Activated T-helper 1 cell treated with Interleukin-2 at 50 U/mL for 16 hours (primary cell): ENCODE measurements at regions not wholly inside any gene's neighbourhood (a gene's known extent, or its start where the extent isn't known, plus 50 kb on each side); places are given as distances from the start of the nearest gene placed in this dataset.
"Not testable (repeated sequence)": the region's sequence is repeated elsewhere in the genome, so short reads cannot be mapped to it uniquely, and the experiment has no call there.

Experiments
- DNase-seq: peaks from one replicate; pipeline ENCODE4 v3.0.0-alpha.2; 2020; ENCODE audit warnings: low read depth

DNA sequence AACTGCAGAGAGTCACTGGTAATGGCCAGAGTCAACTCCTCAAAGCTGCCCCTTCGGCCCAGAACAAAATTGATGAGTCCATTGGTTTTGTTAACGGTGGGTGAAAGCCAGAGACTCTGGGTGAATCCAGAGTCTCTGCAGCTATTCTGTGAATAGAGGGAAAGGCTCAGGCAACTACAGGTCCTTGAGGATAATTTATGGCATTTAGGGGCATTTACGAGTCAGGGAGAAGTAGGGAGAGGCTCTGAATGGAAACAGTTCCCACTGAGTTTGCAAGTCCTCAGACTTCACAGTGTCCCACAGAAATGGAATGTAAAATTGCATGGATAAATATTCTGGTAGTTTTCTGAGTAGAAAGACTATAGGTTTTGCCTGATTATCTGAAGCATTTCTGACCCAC, 257.8 kb downstream of the SEC61B start:
- DNase-seq, result no peak

DNA sequence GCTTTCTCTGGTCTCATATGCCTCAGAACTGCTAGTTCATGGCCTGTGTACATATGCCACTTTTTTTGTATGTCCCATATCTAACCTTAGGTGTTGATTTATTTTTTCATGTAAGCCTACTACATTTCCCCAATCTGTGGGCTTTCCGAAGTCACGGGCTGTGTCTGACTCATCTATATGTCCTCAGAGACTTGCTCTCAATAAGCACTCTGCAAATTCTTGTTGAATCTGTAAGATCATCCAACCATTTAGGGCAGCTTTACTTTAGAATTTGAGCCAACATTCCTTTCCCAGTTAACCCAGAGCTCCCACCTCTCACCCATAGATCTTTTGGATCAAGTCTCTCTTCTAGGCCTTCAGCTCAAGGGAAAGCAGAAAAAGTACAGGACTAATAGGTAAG, 263.4 kb downstream of the SEC61B start:
- DNase-seq, result no peak

DNA sequence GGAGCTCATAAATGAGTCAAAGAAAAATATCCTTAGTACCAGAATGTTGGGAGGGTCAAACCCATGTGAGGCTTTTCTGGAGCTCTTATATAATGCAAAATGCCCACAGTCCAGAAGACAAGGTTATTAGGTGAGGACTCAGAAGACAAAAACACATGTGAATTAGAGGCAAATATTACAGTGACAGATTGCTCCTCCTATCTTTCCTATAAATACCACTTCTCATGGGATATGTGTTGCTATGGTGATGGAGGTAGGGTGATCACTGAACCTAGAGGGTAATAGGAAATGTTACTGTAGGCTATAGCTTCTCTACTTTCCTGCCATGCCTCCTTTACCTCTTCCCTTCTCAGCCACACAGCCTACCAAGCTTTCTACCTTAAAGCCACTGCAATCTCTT, 264.6 kb downstream of the SEC61B start:
- no peak for DNase-seq

DNA sequence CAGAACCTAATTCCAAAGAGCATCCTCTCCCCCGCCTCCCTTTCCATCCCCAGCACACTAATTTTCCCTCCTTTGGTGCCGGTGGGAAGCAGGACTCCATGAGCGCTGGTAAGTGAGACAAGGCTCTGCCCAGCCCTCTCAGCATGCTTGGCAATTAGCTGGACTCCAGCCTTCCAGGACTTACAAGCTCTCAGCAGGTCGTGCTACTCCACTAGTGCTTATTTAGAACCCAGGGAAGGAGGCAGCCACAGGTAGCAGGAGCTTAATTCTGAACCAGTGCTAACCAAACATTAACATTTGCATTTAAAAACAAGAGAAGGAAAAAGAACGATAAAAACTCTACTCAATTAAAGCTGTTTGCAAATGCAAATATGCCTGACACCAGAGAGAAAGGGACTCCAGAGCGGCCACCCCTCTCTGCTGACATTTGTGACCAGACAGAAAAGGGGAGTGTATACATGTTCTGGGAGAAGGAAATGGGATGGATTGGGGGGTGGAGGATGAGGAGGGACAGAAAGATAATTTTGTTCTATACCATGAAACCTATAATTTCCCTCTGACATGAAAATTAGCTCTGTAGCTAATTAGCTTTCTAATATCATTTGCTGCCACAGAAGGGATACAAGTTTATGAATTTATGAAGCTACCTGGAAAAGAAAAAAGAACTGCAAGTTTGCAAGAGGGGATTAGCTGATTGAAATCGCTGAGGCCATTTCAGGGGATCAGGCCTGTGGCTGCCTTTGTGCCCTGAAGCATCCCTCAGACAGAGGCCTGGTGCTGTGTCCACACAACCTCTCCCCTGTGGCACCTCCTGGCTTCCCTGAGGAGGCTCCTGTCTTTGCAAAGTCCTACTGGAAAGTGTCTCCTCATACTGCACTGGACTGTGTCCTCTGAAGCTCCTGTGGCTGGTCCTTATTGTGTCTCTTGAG, 266.3 kb downstream of the SEC61B start:
- no peak for DNase-seq

DNA sequence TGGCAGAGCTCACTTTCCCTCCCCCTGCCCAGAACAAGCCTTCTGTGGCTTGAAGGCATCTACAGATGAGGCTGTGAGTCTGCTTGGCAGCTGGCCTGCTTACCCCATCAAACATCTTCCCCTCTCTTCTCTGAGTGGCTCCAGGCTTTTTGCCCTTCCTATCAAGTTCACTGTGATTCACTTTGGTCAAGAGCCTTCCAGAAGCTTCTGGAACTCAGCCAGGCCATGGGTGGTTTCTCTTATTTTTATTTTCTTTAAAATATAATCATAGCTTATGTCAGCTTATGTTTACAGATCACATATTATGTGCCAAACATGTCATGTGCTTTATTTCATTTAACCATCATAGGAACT, 267.0 kb downstream of the SEC61B start:
- no peak for DNase-seq

DNA sequence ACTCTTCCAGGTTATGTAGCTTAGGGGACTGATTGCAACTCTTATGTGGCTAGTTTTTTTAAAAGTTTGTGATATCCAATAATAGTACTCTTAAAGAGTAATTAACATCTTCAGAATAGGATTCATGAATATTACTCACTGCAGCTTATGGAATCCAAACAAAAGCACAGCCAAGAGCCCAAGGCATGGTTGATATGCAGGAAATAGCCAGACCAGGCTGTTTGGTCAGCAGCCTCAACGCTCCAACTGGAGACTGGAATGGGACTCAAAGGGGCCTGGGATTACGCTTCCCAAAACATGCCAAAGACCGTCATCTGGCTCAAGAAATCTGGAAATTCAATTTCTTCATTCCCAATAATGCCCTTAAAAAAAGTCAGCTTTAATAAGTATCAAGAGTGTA, 268.6 kb downstream of the SEC61B start:
- DNase-seq, result no peak

DNA sequence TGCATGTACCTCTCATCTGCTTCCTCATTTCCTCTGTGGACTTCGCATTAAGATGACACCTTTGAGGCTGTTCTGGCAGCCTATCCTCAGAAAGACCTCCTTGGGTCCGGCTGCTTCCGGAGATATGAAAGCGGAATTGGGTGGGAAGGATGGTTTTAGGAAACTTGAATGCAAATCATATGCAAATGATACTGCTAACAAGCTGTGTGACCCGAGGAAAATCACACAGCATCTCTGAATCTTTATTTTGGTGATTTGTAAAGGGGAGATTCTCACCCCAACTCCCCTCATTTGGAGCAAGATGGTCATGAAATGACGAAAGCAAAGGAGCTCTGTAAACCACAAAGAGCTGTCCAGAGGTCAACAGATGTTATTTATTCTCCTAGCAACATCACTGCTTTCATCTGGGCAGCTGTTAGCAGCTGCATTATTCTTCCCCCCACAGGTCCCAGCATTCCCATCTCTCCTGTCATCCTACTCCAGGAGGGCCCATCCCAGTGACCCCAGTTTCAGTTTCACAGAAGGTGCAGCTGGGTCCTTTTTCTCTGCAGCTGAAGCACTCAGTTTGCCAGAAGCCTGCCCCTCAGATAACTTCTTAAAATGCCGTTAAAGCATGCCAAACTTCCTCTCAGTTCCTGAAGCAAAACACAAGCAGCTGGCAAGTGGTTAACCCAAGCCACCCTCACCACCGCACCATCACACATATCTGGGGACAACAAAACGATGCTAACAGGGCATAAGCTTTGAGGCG, 269.5 kb downstream of the SEC61B start:
- DNase-seq, result no peak

DNA sequence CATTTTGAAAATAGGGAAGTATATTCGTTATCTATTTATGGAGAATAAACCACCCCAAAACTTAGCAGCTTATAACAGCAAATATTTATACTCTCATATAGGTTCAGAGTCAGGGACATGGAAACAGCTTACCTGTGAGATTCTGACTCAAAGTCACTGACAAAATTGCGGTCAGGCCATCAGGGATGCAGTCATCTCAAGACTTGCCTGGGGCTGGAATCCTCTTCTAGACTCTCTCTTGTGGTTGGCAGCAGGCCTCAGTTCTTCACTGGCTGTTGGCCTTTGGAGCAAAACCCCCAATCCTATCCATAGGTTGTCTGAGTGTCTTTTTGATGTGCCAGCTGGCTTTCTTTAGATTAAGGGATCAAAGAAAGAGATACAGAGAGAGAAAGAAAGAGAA, 275.6 kb downstream of the SEC61B start:
- no peak for DNase-seq

DNA sequence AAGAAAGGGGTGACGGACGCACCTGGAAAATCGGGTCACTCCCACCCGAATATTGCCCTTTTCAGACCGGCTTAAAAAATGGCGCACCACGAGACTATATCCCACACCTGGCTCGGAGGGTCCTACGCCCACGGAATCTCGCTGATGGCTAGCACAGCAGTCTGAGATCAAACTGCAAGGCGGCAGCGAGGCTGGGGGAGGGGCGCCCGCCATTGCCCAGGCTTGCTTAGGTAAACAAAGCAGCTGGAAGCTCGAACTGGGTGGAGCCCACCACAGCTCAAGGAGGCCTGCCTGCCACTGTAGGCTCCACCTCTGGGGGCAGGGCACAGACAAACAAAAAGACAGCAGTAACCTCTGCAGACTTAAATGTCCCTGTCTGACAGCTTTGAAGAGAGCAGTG, 276.9 kb downstream of the SEC61B start:
- DNase-seq, result not testable (repeated sequence)

DNA sequence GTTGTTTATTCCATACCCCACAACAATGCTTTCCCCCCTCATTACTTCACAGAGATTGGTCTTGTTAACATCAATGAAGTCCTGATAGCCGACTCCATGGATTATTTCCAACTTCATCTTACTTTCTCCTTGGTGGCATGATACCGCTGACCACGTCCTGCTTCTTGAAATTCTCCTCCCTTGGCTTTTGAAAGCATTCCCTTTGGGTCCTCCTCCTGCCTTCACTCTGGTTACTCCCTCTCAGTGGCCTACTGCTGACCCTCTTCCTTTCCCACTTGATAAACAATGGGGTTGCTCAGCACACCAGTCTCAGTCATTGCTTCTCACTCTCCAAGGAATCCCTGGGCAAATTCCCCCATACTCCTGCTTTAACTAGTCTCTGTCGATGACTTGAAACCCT, 283.9 kb downstream of the SEC61B start:
- DNase-seq, result no peak

DNA sequence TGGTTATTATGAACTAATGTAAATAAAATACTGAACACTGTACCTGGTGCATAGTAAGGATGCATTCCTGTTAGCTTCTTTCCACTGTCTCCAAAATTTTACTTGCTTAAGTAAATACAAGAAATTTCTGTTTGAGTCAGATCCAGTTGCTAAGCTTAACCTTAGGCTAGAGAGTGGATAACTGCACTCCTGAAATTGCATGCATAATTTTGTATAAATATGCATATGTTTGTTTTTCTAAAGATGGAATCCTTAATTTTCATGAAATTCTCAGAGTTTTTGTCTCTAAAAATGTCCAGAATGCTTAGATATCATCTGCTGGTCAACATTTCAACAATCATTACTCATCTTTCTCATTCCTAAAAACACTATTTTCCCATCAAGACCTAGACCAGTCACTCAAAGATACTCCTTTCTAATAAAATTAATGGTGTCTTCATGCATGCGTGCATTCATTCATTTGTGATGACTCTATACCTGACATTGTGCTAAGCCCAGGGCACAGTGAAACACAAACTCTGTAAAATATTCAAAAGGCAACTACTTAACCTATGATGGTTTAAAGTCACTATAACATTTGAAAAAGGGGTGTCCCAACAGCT, 284.8 kb downstream of the SEC61B start:
- DNase-seq, result no peak

DNA sequence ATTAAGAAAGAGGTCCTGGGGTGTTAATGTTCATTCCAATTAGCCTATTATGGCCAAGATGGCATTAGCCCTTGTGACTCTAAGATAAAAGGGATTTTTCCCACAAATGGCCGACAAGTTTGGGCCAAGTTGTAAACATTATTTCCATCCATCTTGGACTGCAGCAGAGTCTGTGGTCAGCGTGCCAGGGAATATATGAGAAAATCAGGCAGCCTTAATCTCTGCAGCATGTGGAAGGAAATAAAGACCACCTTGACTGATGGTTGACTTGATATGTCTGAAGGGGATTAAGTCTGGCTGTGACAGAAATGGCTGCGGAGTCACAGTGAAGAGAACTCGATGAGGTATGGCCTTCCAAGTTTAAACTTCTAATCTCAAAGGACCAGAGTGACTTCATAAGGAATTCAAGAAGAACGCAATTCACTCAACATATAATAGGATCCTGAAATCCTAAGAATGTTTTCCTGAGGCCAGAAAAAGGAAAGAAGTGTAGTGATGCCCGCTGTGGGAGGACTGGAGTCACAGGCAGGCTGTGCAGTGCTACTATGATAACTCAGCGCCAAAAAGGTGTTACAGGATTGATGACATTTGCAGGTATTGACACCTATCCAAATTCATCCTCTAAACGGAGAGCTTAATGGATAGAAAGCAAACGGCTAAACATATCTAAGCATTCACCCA, 287.1 kb downstream of the SEC61B start:
- no peak for DNase-seq

DNA sequence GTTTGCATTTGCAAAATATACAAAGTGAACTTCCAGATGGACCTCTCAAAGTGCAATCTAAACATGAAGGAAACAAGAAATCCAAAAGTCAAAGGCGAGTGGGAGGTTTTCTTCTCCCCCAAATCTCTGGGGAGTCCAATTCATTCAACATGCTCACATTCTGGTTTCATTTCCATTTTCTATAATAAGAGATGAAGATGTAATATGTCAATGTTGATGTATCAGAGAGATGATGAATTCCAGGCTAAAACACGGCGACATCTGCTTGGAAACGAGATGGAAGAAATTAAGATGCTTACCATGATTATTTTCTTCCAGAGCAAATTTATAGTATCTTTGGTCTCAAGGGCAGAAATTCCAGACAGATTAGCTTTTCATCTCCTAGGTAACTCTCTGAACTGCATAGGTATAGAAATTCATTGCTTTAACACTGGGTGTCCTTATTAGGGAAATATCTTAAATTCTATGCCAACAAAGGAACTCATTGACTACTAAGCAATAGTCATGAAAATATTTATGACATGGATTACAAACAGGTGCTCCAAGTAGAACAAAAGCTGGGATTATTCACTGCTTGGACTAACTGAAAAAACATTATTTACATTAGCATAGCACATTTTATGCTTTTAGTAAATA, 287.9 kb downstream of the SEC61B start:
- DNase-seq, result no peak

DNA sequence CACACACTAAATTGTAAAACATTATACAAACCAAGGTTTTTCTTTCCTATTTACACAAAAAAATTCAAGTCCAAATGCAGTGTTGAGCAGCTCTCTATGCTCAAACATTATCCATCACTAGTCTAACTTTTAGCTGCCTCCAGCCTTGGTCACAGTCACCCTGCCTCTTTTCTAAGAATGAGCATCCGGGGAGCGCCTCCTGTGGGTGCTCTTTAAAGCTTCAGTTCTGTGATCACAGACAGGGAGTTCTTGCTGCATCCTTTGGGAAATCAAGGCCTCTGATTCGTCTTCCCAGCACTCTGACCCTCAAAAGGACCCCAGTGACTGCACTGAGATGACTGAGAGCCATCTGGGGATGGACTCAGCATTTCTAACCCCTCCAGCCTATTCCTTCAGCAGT, 289.6 kb downstream of the SEC61B start:
- no peak for DNase-seq

DNA sequence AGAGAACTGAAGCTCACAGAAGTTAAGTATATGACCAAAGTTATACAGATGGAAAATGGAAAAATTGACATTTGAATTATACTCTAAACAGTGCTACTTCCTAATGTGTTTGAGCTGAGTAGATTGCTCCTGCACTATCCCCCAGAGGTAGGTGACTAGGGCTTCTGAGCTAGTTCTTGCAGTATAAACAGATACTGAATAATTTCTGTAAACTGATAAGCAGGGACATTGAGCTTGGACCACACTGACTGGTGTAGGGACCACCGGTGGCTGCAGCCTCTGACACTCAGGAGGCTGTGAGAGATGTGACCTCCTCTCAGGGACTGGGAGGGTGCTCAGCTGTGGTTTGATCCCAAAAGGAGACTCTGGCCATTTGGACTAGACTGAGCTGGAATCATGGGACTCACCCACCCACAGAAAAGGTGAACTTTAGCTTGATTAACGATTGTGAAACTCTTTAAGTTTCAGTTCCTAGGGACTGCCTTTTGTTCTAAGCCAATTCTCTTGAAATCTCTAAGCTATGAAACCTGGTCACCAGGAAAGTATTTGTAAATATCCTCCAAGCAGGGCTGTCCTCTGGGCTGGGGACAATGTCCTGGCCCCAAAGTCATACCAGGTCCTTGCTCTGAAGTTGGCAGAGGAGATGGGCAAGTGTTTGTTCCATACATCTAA, 291.5 kb downstream of the SEC61B start:
- no peak for DNase-seq

DNA sequence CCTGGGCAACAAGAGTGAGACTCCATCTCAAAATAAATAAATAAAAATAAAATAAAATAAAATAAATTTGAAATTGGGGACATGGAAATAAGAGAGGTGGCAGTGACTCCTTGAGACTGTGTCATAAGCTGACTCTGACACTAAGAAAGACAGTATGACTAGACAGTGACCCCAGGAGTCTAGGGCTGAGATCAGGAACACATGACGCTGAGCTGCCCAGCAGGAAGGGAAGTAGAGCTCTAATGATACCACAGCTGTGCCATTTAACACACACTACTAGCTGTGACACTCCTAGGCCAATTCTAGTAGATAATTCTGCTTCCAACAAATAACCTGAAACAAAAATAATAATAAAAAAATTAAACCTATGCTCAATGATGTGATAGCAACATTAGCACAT, 293.0 kb downstream of the SEC61B start:
- no peak for DNase-seq

DNA sequence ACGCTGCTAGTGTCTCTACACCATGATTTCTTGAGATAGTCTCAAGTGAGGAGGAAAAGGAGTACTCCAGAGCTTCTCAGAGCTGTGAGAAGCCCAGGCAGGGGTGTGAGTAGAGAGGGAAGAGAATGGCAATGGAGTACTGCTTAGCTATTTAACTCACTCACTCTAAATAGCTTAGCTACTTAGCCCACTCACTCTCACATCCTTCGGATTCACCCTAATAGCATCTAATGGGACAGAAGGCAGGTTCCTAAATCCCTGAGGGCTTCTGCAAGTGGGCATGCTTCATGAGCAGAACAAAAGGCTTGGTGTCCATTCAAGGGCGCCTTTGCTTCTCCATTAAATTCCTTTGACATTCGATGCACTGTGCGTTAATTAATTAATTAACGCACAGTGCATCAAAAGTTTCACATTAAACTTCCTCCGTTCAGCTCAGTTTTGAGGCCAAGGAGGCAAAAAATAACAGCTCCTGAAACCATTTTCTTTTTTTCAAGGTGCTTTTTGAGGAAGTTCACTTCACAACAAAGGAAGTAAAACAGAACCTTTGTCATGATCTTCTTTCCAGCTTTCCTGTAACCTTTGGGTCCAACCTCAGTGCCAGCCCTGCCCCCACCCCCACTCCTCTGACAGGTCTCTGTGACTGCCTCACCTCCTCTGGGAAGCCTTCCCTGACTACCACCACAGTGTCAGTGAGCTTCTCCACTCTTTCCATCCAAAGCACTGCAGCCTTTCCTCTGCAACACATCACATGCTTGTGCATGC, 294.0 kb downstream of the SEC61B start:
- DNase-seq, result no peak

DNA sequence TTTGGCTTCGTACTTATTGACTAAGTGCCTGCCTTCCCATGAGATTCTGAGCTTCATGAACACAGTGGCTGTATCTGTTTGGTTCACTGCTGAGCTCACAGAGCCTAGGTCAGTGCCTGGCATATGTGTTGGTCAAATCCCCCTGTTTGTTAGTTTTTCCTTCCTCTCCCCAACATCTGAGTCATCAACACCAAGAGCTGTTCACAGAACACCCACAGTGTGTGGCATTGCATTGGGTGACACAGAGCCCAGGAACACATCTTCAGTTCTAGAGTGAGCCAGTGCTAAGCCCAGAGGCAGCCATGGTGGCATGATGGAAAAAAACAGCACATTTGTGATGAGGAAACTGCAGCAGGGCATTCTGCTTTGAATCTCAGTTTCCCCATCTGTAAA, 294.6 kb downstream of the SEC61B start:
- DNase-seq, result no peak

DNA sequence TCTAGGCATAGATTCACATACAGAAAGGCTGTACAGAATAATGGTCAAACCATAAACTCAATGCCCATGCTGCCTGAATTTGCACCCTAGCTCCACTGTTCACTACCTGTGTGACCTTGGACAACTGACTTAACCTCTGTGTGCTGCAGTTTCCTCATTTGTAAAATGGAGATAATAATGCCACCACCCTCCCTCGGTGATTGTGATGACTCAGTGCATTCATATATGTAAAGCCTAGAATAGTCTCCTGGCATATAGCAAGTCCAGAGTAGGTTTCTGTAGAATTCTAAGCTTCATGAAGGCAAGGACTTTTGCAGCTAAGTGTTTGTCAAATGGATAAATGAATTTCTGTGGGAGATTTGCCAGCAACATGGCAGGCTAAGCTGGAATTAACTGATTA, 297.8 kb upstream of the NR4A3 start:
- DNase-seq, result no peak

DNA sequence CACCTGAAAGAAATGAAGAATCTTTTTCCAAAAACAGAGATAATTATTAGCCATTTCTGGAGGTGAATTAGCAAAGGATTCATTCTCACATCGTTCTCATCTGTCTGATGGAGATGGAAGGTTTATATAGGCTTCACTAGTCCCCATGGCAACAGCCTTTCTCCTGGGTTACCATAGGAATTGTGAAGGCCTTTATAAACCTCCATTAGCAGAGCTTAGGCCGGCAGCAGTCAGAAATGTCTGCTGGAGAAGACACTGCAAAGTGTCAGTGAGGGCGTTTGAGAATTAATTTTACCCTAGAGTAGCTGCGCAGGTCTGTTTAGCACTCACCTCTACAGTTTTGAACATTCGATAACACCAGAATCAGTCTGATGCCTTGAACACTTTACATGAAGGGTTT, 290.4 kb upstream of the NR4A3 start:
- no peak for DNase-seq

DNA sequence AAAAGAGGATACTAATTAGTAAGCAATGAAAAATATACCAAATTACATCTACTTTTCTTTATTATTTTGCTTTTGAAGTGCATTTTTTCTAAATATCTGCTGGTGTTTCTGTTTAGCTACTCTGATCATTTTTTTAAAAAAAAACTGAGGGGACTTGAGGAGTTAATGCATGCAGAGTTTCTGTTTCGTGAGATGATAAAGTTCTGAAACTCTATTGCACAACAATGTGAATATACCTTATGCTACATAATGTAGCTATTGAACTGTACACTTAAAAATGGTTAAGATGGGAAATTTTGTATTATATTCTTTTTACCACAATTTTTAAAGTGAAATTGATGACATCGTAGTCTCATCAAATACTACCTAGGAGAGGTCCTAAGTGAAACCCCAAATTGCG, 288.3 kb upstream of the NR4A3 start:
- DNase-seq, result no peak
